Sigmoid colon (tissue), 4 donors: ENCODE measurements at regions not wholly inside any gene's neighbourhood (a gene's known extent, or its start where the extent isn't known, plus 50 kb on each side); places are given as distances from the start of the nearest gene placed in this dataset.

ENCODE experiments used
- CTCF ChIP-seq, 4 experiments: fragments of 450-650 bp in 3 of 4; fragments of 200-600 bp in 1 of 4; IDR thresholded peaks; one replicate each; pipeline ENCODE4 v1.5.1; 2016 to 2019; ENCODE audit warnings: antibody characterized with exemption in 4 of 4, mild to moderate bottlenecking in 3 of 4, moderate library complexity in 2 of 4
- EP300 ChIP-seq, 4 donors: sonication (generic); formaldehyde crosslinking; IDR thresholded peaks; one replicate each; pipeline ENCODE4 v1.6.1; 2017; ENCODE audit warnings: antibody characterized with exemption in 4 of 4
- POLR2A ChIP-seq, 2 donors: fragments of 450-650 bp; IDR thresholded peaks; one replicate each; pipeline ENCODE4 v1.6.1; 2016; ENCODE audit warnings: antibody characterized with exemption in 2 of 2, mild to moderate bottlenecking in 2 of 2, moderate library complexity in 2 of 2
- POLR2AphosphoS5 ChIP-seq, 4 donors: sonication (generic); formaldehyde crosslinking; IDR thresholded peaks; one replicate each; pipeline ENCODE4 v1.6.1; 2017; ENCODE audit warnings: antibody characterized with exemption in 4 of 4

GRCh38 chr9:91137391-91137790 is 224.3 kb downstream of the AUH start:
- TF ChIP-seq POLR2AphosphoS5 (IDR thresholded peaks at IDR 0.05) (no peak), CTCF (IDR thresholded peaks at IDR 0.05) (no peak), POLR2A (IDR thresholded peaks at IDR 0.05) (no peak), EP300 (IDR thresholded peaks at IDR 0.05) (no peak)
